Osteocyte (in vitro differentiated cells): ENCODE measurements at regions not wholly inside any gene's neighbourhood (a gene's known extent, or its start where the extent isn't known, plus 50 kb on each side); places are given as distances from the start of the nearest gene placed in this dataset. TPM values are rescaled to one million over a fixed set of nuclear protein-coding genes. Genes with fewer than 3 reads are reported as not detected.

Source experiments
- microRNA-seq: library from miRNA; unstranded; fragments of <30 nt; microRNA quantifications from one replicate; pipeline ENCODE4 v1.1.0, GENCODE V29; 2020; ENCODE audit not compliant: unreplicated experiment

Small RNAs in the stretch of these regions (microRNA-seq; reads per million reads assigned to microRNA genes)
- gene MIR6080, result not detected
